ENCODE measurements at regions not wholly inside any gene's neighbourhood (a gene's known extent, or its start where the extent isn't known, plus 50 kb on each side); places are given as distances from the start of the nearest gene placed in this dataset.
"Not testable (repeated sequence)": the region's sequence is repeated elsewhere in the genome, so short reads cannot be mapped to it uniquely, and the experiment has no call there.

GRCh38 chr1:178020968-178021640 lies 51.2 kb upstream of the SEC16B start:
- no peak for DNase-seq

GRCh38 chr1:178021950-178022349 lies 52.1 kb upstream of the SEC16B start:
- DNase-seq: no peak

GRCh38 chr1:178023181-178023618 lies 53.3 kb upstream of the SEC16B start:
- DNase-seq: no peak

GRCh38 chr1:178024504-178024903 lies 54.6 kb upstream of the SEC16B start:
- no peak for DNase-seq

- DNase-seq: no peak
Observed at GRCh38 chr1:178025613-178026356, 55.9 kb upstream of the SEC16B start.

- DNase-seq: no peak
Observed at GRCh38 chr1:178028841-178029481, 59.1 kb upstream of the SEC16B start.

- DNase-seq: peak; percentile 36
Observed at GRCh38 chr1:178030467-178030866, 60.6 kb upstream of the SEC16B start.

- peak; percentile 76 for DNase-seq
Observed at GRCh38 chr1:178031856-178032320, 62.0 kb upstream of the RASAL2 start.

GRCh38 chr1:178033019-178033418 lies 60.9 kb upstream of the RASAL2 start:
- no peak for DNase-seq

- no peak for DNase-seq
Observed at GRCh38 chr1:178034676-178035075, 59.2 kb upstream of the RASAL2 start.

GRCh38 chr1:178036090-178036489 lies 57.8 kb upstream of the RASAL2 start:
- DNase-seq: no peak

- DNase-seq: peak; percentile 85
Observed at GRCh38 chr1:178037510-178038253, 56.2 kb upstream of the RASAL2 start.

- no peak for DNase-seq
Observed at GRCh38 chr1:178038372-178038771, 55.5 kb upstream of the RASAL2 start.

- no peak for DNase-seq
Observed at GRCh38 chr1:178039891-178040290, 54.0 kb upstream of the RASAL2 start.

GRCh38 chr1:178043940-178044339 lies 50.0 kb upstream of the RASAL2 start:
- DNase-seq: not testable (repeated sequence)
